ENCODE measurements at regions not wholly inside any gene's neighbourhood (a gene's known extent, or its start where the extent isn't known, plus 50 kb on each side); places are given as distances from the start of the nearest gene placed in this dataset.
"Not testable (repeated sequence)": the region's sequence is repeated elsewhere in the genome, so short reads cannot be mapped to it uniquely, and the experiment has no call there.

- no peak for DNase-seq
Observed at GRCh38 chr9:102941868-102942267, 53.3 kb upstream of the CYLC2 start.

GRCh38 chr9:102922526-102922925, 72.6 kb upstream of the CYLC2 start:
- DNase-seq: no peak

- peak; percentile 28 for DNase-seq
Observed at GRCh38 chr9:102911185-102911584, 83.9 kb upstream of the CYLC2 start.

- DNase-seq: not testable (repeated sequence)
Observed at GRCh38 chr9:102905795-102906194, 89.3 kb upstream of the CYLC2 start.

- no peak for DNase-seq
Observed at GRCh38 chr9:102892025-102892424, 103.1 kb upstream of the CYLC2 start.

- peak; percentile 1 for DNase-seq
Observed at GRCh38 chr9:102888747-102889146, 106.4 kb upstream of the CYLC2 start.

GRCh38 chr9:102875687-102876086, 119.4 kb upstream of the CYLC2 start:
- no peak for DNase-seq

GRCh38 chr9:102867488-102867887, 127.6 kb upstream of the CYLC2 start:
- DNase-seq: no peak

GRCh38 chr9:102862478-102862877, 132.7 kb upstream of the CYLC2 start:
- DNase-seq: no peak

GRCh38 chr9:102855641-102856040, 139.5 kb upstream of the CYLC2 start:
- DNase-seq: no peak

GRCh38 chr9:102845827-102846371, 149.2 kb upstream of the CYLC2 start:
- no peak for DNase-seq

GRCh38 chr9:102844716-102845115, 150.4 kb upstream of the CYLC2 start:
- no peak for DNase-seq

- no peak for DNase-seq
Observed at GRCh38 chr9:102842423-102842822, 152.7 kb upstream of the CYLC2 start.

GRCh38 chr9:102841376-102841775, 153.8 kb upstream of the CYLC2 start:
- DNase-seq: no peak

GRCh38 chr9:102840335-102840734, 154.8 kb upstream of the CYLC2 start:
- DNase-seq: no peak

GRCh38 chr9:102832814-102833213, 162.3 kb upstream of the CYLC2 start:
- DNase-seq: no peak

GRCh38 chr9:102796244-102796643, 198.9 kb upstream of the CYLC2 start:
- no peak for DNase-seq

- no peak for DNase-seq
Observed at GRCh38 chr9:102795532-102795931, 199.6 kb upstream of the CYLC2 start.

GRCh38 chr9:102779356-102779755, 215.8 kb upstream of the CYLC2 start:
- DNase-seq: no peak

GRCh38 chr9:102778746-102779145, 216.4 kb upstream of the CYLC2 start:
- no peak for DNase-seq

- DNase-seq: no peak
Observed at GRCh38 chr9:102770704-102771103, 224.4 kb upstream of the CYLC2 start.

- DNase-seq: no peak
Observed at GRCh38 chr9:102769307-102769706, 225.8 kb upstream of the CYLC2 start.

GRCh38 chr9:102768002-102768401, 227.1 kb upstream of the CYLC2 start:
- DNase-seq: no peak

GRCh38 chr9:102767076-102767475, 228.1 kb upstream of the CYLC2 start:
- DNase-seq: no peak

GRCh38 chr9:102740578-102740977, 254.6 kb upstream of the CYLC2 start:
- no peak for DNase-seq

GRCh38 chr9:102728946-102729345, 266.2 kb upstream of the CYLC2 start:
- DNase-seq: no peak

Data from hematopoietic multipotent progenitor cell treated with erythropoietin and hydrocortisone succinate and interleukin-3 and kit ligand, for 4 days (in vitro differentiated cells).